Panc1 (cell line): ENCODE measurements at regions not wholly inside any gene's neighbourhood (a gene's known extent, or its start where the extent isn't known, plus 50 kb on each side); places are given as distances from the start of the nearest gene placed in this dataset.

Experiments
- ATAC-seq: fragments of 200-7000 bp; cut with Tn5 transposase; 2 replicates; pipeline ENCODE4 v1.9.1; 2020; ENCODE audit warnings: mild to moderate bottlenecking, moderate library complexity
- BruUV-seq: library from RNA; stranded (reverse); fragments of 400-500 nt; replicated peaks from 2 replicates; lab custom pipeline; 2021; lab: Mats Ljungman, UMichigan
- CTCF ChIA-PET: fragments of 300-600 bp; sonication (Branson Sonifier 250); formaldehyde crosslinking; loops from one replicate; lab custom pipeline; 2022; ENCODE audit warnings: antibody characterized with exemption; lab: Charles Lee
- POLR2A ChIA-PET: fragments of 300-600 bp; sonication (Branson Sonifier 250); formaldehyde crosslinking; loops from one replicate; lab custom pipeline; 2022; ENCODE audit warnings: antibody characterized with exemption; lab: Charles Lee
- DNase-seq: peaks from one replicate; pipeline ENCODE4 v3.0.0-alpha.2; 2010; ENCODE audit warnings: low read depth, low spot score
- H3K27ac ChIP-seq: 2 replicates; pipeline ENCODE4 v1.5.1; 2011; ENCODE audit warnings: mild to moderate bottlenecking, low read length, inconsistent platforms
- H3K27me3 ChIP-seq: fragments of 200-500 bp; sonication (Bioruptor generic); 2 replicates; pipeline ENCODE4 v1.6.0; 2014; ENCODE audit warnings: low read length, inconsistent platforms; ENCODE audit not compliant: control insufficient read depth, insufficient read depth
- H3K36me3 ChIP-seq: fragments of 200-500 bp; sonication (Bioruptor generic); 2 replicates; pipeline ENCODE4 v1.5.1; 2014; ENCODE audit warnings: inconsistent platforms, mild to moderate bottlenecking, low read length, moderate library complexity; ENCODE audit not compliant: control insufficient read depth, insufficient read depth
- H3K4me1 ChIP-seq: 2 replicates; pipeline ENCODE4 v1.5.1; 2011; ENCODE audit warnings: inconsistent platforms, mild to moderate bottlenecking, low read length, moderate library complexity; ENCODE audit not compliant: control insufficient read depth, insufficient read depth
- H3K4me3 ChIP-seq, 2 experiments: 2 replicates each; pipeline ENCODE4 v1.5.1; 2011 to 2012; ENCODE audit warnings: low read depth in 2 of 2, low read length in 2 of 2, mild to moderate bottlenecking in 2 of 2, inconsistent platforms in 1 of 2, moderate library complexity in 1 of 2
- H3K9me3 ChIP-seq: fragments of 200-500 bp; sonication (Bioruptor generic); 2 replicates; pipeline ENCODE4 v1.5.1; 2014; ENCODE audit warnings: low read depth, mild to moderate bottlenecking, inconsistent platforms, low read length, moderate library complexity; ENCODE audit not compliant: control insufficient read depth, insufficient read depth
- POLR2AphosphoS5 ChIP-seq: IDR thresholded peaks from 2 replicates; pipeline ENCODE4 v1.6.1; 2012; ENCODE audit warnings: mild to moderate bottlenecking, low read depth, low read length, moderate library complexity
- SIN3A ChIP-seq: IDR thresholded peaks from 2 replicates; pipeline ENCODE4 v1.6.1; 2012; ENCODE audit warnings: low read depth, mild to moderate bottlenecking, low read length, moderate library complexity, borderline replicate concordance; ENCODE audit not compliant: insufficient read depth
- TCF7L2 ChIP-seq: IDR thresholded peaks from 2 replicates; pipeline ENCODE4 v1.6.1; 2011; ENCODE audit warnings: mild to moderate bottlenecking, low read depth, low read length, inconsistent platforms
- in situ Hi-C: cut with HindIII; loops from 2 replicates; pipeline ENCODE4 v1.10.0; 2016; ENCODE audit warnings: low sequenced_read_pairs, low pct_unique_long_range_greater_than_20kb
- intact Hi-C: fragments of 100-400 bp; cut with micrococcal nuclease; formaldehyde crosslinking; loops from one replicate; pipeline ENCODE4 v1.10.0; 2022; ENCODE audit not compliant: unreplicated experiment
- TF ChIP-seq, protein P1 (sequence below), 2 experiments: IDR thresholded peaks; 2 replicates each; pipeline ENCODE4 v1.6.1; 2011 to 2012; ENCODE audit warnings: low read depth in 2 of 2, control low read depth in 1 of 2, low read length in 1 of 2, mild to moderate bottlenecking in 1 of 2, moderate library complexity in 1 of 2; ENCODE audit not compliant: insufficient read depth in 1 of 2
- TF ChIP-seq, protein P2 (sequence below): fragments of 450-650 bp; IDR thresholded peaks from 2 replicates; pipeline ENCODE4 v1.5.1; 2017; ENCODE audit warnings: mild to moderate bottlenecking

DNA sequence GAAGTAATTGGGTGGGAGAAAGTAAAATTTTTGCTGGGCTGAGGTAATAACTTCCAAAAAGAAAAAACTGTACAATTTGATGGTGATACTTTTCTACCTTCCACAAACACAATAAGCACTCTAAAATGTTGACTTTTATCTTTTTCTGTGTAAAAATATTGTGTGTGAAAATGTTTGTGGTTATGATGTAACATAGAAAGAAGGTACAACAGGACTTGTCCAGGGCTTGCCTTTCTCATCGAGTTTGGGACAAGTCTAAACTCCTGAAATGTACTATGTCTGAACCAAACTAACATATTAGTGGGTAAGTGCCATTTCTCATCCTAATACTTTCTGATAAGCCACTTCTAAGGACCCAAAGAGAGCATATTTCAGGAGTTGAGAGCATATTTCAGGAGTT lies 174.2 kb upstream of the PDGFD start:
- DNase-seq (no peak), ATAC-seq (no peak)
- Histone ChIP-seq H3K36me3 (no peaks in the 10 kb centered on the region), H3K27me3 (no peaks in the 10 kb centered on the region), H3K9me3 (no peaks in the 10 kb centered on the region), H3K27ac (no peak overlapping the region), H3K4me1 (no peaks in the 10 kb centered on the region), H3K4me3 (no peak overlapping the region)
- CTCF ChIA-PET = interaction anchor here (0.7 kb wide), 1 partner anchor 420 kb away, joined by 3 read pairs; no protein-coding TSS in a partner anchor
- intact Hi-C loops = no loop called here
- POLR2A ChIA-PET = no interaction called here
- no peak for TF ChIP-seq SIN3A
- TF ChIP-seq, protein P1, sequence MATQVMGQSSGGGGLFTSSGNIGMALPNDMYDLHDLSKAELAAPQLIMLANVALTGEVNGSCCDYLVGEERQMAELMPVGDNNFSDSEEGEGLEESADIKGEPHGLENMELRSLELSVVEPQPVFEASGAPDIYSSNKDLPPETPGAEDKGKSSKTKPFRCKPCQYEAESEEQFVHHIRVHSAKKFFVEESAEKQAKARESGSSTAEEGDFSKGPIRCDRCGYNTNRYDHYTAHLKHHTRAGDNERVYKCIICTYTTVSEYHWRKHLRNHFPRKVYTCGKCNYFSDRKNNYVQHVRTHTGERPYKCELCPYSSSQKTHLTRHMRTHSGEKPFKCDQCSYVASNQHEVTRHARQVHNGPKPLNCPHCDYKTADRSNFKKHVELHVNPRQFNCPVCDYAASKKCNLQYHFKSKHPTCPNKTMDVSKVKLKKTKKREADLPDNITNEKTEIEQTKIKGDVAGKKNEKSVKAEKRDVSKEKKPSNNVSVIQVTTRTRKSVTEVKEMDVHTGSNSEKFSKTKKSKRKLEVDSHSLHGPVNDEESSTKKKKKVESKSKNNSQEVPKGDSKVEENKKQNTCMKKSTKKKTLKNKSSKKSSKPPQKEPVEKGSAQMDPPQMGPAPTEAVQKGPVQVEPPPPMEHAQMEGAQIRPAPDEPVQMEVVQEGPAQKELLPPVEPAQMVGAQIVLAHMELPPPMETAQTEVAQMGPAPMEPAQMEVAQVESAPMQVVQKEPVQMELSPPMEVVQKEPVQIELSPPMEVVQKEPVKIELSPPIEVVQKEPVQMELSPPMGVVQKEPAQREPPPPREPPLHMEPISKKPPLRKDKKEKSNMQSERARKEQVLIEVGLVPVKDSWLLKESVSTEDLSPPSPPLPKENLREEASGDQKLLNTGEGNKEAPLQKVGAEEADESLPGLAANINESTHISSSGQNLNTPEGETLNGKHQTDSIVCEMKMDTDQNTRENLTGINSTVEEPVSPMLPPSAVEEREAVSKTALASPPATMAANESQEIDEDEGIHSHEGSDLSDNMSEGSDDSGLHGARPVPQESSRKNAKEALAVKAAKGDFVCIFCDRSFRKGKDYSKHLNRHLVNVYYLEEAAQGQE (IDR thresholded peaks at IDR 0.05; ENCODE audit: insufficient read depth in 1 of 2, low read depth in 2 of 2, low read length in 1 of 2) = no peak
- TF ChIP-seq, protein P2, sequence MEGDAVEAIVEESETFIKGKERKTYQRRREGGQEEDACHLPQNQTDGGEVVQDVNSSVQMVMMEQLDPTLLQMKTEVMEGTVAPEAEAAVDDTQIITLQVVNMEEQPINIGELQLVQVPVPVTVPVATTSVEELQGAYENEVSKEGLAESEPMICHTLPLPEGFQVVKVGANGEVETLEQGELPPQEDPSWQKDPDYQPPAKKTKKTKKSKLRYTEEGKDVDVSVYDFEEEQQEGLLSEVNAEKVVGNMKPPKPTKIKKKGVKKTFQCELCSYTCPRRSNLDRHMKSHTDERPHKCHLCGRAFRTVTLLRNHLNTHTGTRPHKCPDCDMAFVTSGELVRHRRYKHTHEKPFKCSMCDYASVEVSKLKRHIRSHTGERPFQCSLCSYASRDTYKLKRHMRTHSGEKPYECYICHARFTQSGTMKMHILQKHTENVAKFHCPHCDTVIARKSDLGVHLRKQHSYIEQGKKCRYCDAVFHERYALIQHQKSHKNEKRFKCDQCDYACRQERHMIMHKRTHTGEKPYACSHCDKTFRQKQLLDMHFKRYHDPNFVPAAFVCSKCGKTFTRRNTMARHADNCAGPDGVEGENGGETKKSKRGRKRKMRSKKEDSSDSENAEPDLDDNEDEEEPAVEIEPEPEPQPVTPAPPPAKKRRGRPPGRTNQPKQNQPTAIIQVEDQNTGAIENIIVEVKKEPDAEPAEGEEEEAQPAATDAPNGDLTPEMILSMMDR = no peak
- no peak for TF ChIP-seq POLR2AphosphoS5
- TF ChIP-seq TCF7L2 = no peak
- no TSS peak for BruUV-seq
- in situ Hi-C loops = no loop called here

DNA sequence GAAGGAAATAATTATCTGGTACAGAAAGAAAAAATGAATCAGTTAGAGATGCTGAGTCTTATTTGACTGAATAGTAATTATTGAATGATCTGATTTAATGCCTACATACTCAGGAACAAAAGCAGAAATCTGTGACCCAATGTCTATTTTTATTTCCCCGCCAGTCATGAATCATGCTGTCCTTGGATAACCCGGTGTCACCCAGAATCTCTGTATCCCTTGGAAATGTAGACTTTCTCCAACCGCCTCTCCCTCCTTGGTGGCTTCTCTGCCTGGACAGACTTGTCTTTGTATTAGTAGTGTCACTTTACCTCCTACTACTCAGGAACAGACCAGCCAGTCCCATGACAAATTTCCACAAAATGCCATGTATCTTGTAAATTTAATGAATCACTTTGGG lies 173.3 kb upstream of the PDGFD start:
- DNase-seq = no peak
- ChIA-PET POLR2A (no interaction called here), CTCF (no interaction called here)
- Histone ChIP-seq H3K27ac (no peak overlapping the region), H3K36me3 (no peaks in the 10 kb centered on the region), H3K9me3 (no peaks in the 10 kb centered on the region), H3K4me3 (no peak overlapping the region), H3K27me3 (no peaks in the 10 kb centered on the region), H3K4me1 (no peaks in the 10 kb centered on the region)
- intact Hi-C loops = no loop called here
- no TSS peak for BruUV-seq
- no peak for ATAC-seq
- in situ Hi-C loops = no loop called here
- TF ChIP-seq POLR2AphosphoS5 (no peak), TCF7L2 (no peak), SIN3A (no peak)
- TF ChIP-seq, protein P1 (IDR thresholded peaks at IDR 0.05; ENCODE audit: insufficient read depth in 1 of 2, low read depth in 2 of 2, low read length in 1 of 2) = no peak
- TF ChIP-seq, protein P2 = no peak
